Brain microvascular endothelial cell (primary cell): ENCODE measurements at regions not wholly inside any gene's neighbourhood (a gene's known extent, or its start where the extent isn't known, plus 50 kb on each side); places are given as distances from the start of the nearest gene placed in this dataset.

Experiments used
- DNase-seq: peaks from one replicate; pipeline ENCODE4 v3.0.0-alpha.2; 2020
- H3K27ac ChIP-seq: fragments of 250-450 bp; sonication (Bioruptor Pico); 2 replicates; pipeline ENCODE4 v1.5.1; 2020; ENCODE audit warnings: mild to moderate bottlenecking, moderate library complexity
- H3K27me3 ChIP-seq: fragments of 250-450 bp; sonication (Bioruptor Pico); replicated peaks from 2 replicates; pipeline ENCODE4 v1.5.1; 2020; ENCODE audit warnings: mild to moderate bottlenecking
- H3K36me3 ChIP-seq: fragments of 250-450 bp; sonication (Bioruptor Pico); replicated peaks from 2 replicates; pipeline ENCODE4 v1.5.1; 2020; ENCODE audit warnings: mild to moderate bottlenecking
- H3K4me3 ChIP-seq: 2 replicates; pipeline ENCODE4 v1.5.1; 2011; ENCODE audit warnings: low read depth, mild to moderate bottlenecking, control low read depth, low read length, moderate library complexity
- CTCF ChIP-seq: IDR thresholded peaks from 2 replicates; pipeline ENCODE4 v1.5.1; 2011; ENCODE audit warnings: low read depth, mild to moderate bottlenecking, moderate library complexity, low read length, control low read depth, inconsistent platforms; ENCODE audit errors: missing control alignments
- in situ Hi-C: cut with HindIII; loops from 2 replicates; pipeline ENCODE4 v1.10.0; 2017; ENCODE audit warnings: low sequenced_read_pairs, low pct_ligation_motif_present

- Histone ChIP-seq H3K27ac (no peak overlapping the region), H3K4me3 (no peak overlapping the region), H3K27me3 (no peaks in the 10 kb centered on the region), H3K36me3 (no peaks in the 10 kb centered on the region)
- TF ChIP-seq CTCF = no peak
- in situ Hi-C loops = no loop called here
- DNase-seq = no peak
Observed at GRCh38 chr12:71353607-71354006, 86.0 kb upstream of the LGR5 start.

GRCh38 chr12:71349950-71350349, 89.6 kb upstream of the LGR5 start:
- DNase-seq = no peak
- no peak for TF ChIP-seq CTCF
- no peak overlapping the region for H3K4me3 ChIP-seq
- no peak overlapping the region for H3K27ac ChIP-seq
- H3K27me3 ChIP-seq = no peaks in the 10 kb centered on the region
- in situ Hi-C loops = no loop called here
- no peaks in the 10 kb centered on the region for H3K36me3 ChIP-seq

GRCh38 chr12:71338933-71339332, 100.7 kb upstream of the LGR5 start:
- in situ Hi-C loops = no loop called here
- no peak overlapping the region for H3K4me3 ChIP-seq
- TF ChIP-seq CTCF = no peak
- no peak for DNase-seq
- H3K27me3 ChIP-seq = no peaks in the 10 kb centered on the region
- H3K27ac ChIP-seq = no peak overlapping the region
- no peaks in the 10 kb centered on the region for H3K36me3 ChIP-seq

- in situ Hi-C loops = no loop called here
- no peak for TF ChIP-seq CTCF
- DNase-seq = no peak
- no peak overlapping the region for H3K4me3 ChIP-seq
- no peaks in the 10 kb centered on the region for H3K36me3 ChIP-seq
- H3K27ac ChIP-seq = no peak overlapping the region
- H3K27me3 ChIP-seq = no peaks in the 10 kb centered on the region
Observed at GRCh38 chr12:71335963-71336257, 103.7 kb upstream of the LGR5 start.

- Histone ChIP-seq H3K4me3 (no peak overlapping the region), H3K36me3 (no peaks in the 10 kb centered on the region), H3K27ac (no peak overlapping the region), H3K27me3 (no peaks in the 10 kb centered on the region)
- in situ Hi-C loops = no loop called here
- no peak for TF ChIP-seq CTCF
- no peak for DNase-seq
Observed at GRCh38 chr12:71335151-71335962, 104.2 kb upstream of the LGR5 start.

GRCh38 chr12:71333418-71333817, 106.2 kb upstream of the LGR5 start:
- DNase-seq = no peak
- H3K27me3 ChIP-seq = no peaks in the 10 kb centered on the region
- in situ Hi-C loops = no loop called here
- TF ChIP-seq CTCF = no peak
- H3K36me3 ChIP-seq = no peaks in the 10 kb centered on the region
- no peak overlapping the region for H3K27ac ChIP-seq
- no peak overlapping the region for H3K4me3 ChIP-seq
